HCT116 (cell line): ENCODE measurements at regions not wholly inside any gene's neighbourhood (a gene's known extent, or its start where the extent isn't known, plus 50 kb on each side); places are given as distances from the start of the nearest gene placed in this dataset.

Experiments used
- ATAC-seq: fragments of 200-7000 bp; cut with Tn5 transposase; 2 replicates; pipeline ENCODE4 v1.9.1; 2020; ENCODE audit warnings: mild to moderate bottlenecking, moderate library complexity
- BruUV-seq: library from RNA; stranded (reverse); fragments of 400-500 nt; replicated peaks from 2 replicates; lab custom pipeline; 2021; lab: Mats Ljungman, UMichigan
- CTCF ChIA-PET: fragments of 300-600 bp; sonication (Branson Sonifier 250); formaldehyde crosslinking; loops from one replicate; lab custom pipeline; 2021; ENCODE audit warnings: antibody characterized with exemption; lab: Charles Lee
- POLR2A ChIA-PET: fragments of 300-600, 350-600 bp; sonication (Branson Sonifier 250); formaldehyde crosslinking; loops from one replicate; lab custom pipeline; 2021; ENCODE audit warnings: antibody characterized with exemption; lab: Charles Lee
- RAD21 ChIA-PET, 2 experiments: fragments of 300-600 bp; sonication (Branson Sonifier 250); formaldehyde crosslinking; loops; one replicate each; lab custom pipeline; 2023; ENCODE audit warnings: low total read pairs in 2 of 2; ENCODE audit not compliant: uncharacterized antibody in 2 of 2, unreplicated experiment in 2 of 2, low non-redundant PET in 1 of 2; lab: Charles Lee
- DNase-seq: peaks from one replicate; pipeline ENCODE4 v3.0.0-alpha.2; 2010; ENCODE audit warnings: low read depth, low spot score
- H2AFZ ChIP-seq: fragments of 200-600 bp; shearing (Covaris generic), sonication (generic); 2 replicates; pipeline ENCODE4 v1.6.1; 2017; ENCODE audit warnings: low read depth, mixed run types, mixed read lengths, antibody characterized with exemption, low read length; ENCODE audit not compliant: poor library complexity, severe bottlenecking
- H3K27ac ChIP-seq: 2 replicates; pipeline ENCODE4 v1.5.1; 2012; ENCODE audit warnings: low read depth, low read length
- H3K27me3 ChIP-seq: fragments of 200-600 bp; sonication (generic); 2 replicates; pipeline ENCODE4 v1.6.1; 2016; ENCODE audit warnings: mixed run types, low read length, mixed read lengths; ENCODE audit not compliant: insufficient read depth
- H3K36me3 ChIP-seq, 2 experiments: fragments of 200-500 bp in 1 of 2; fragments of 200-600 bp in 1 of 2; sonication (Bioruptor generic) in 1 of 2; sonication (generic) in 1 of 2; 2 replicates each; pipeline versions ENCODE4 v1.5.1 to v1.6.1; 2014 to 2016; ENCODE audit warnings: low read length in 2 of 2, inconsistent platforms in 1 of 2, mixed read lengths in 1 of 2, mixed run types in 1 of 2; ENCODE audit not compliant: insufficient read depth in 2 of 2, control insufficient read depth in 1 of 2
- H3K4me1 ChIP-seq, 2 experiments: fragments of 200-600 bp in 1 of 2; sonication (generic) in 1 of 2; 2 replicates each; pipeline versions ENCODE4 v1.5.1 to v1.6.1; 2012 to 2017; ENCODE audit warnings: low read length in 2 of 2, inconsistent platforms in 1 of 2, mild to moderate bottlenecking in 1 of 2, mixed read lengths in 1 of 2, mixed run types in 1 of 2, moderate library complexity in 1 of 2; ENCODE audit not compliant: insufficient read depth in 2 of 2, control insufficient read depth in 1 of 2
- H3K4me2 ChIP-seq: fragments of 200-600 bp; sonication (generic); 2 replicates; pipeline ENCODE4 v1.6.1; 2017; ENCODE audit warnings: mixed run types, low read length, mixed read lengths
- H3K4me3 ChIP-seq, 2 experiments: fragments of 200-600 bp in 1 of 2; sonication (generic) in 1 of 2; replicated peaks in 1 of 2; 2 replicates each; pipeline ENCODE4 v1.5.1; 2011 to 2016; ENCODE audit warnings: low read length in 2 of 2, control low read depth in 1 of 2, low read depth in 1 of 2, mild to moderate bottlenecking in 1 of 2, mixed read lengths in 1 of 2, mixed run types in 1 of 2
- H3K79me2 ChIP-seq: fragments of 200-600 bp; sonication (generic); 2 replicates; pipeline ENCODE4 v1.6.1; 2017; ENCODE audit warnings: mild to moderate bottlenecking, mixed run types, low read length, moderate library complexity, mixed read lengths; ENCODE audit not compliant: insufficient read depth
- H3K9ac ChIP-seq: fragments of 200-600 bp; sonication (generic); 2 replicates; pipeline ENCODE4 v1.6.1; 2016; ENCODE audit warnings: low read length, mixed read lengths
- H3K9me2 ChIP-seq: fragments of 200-600 bp; sonication (generic), shearing (Covaris generic); 2 replicates; pipeline ENCODE4 v1.6.1; 2017; ENCODE audit warnings: mixed run types, mild to moderate bottlenecking, moderate library complexity; ENCODE audit not compliant: insufficient read depth
- H3K9me3 ChIP-seq, 2 experiments: fragments of 200-500 bp in 1 of 2; fragments of 200-600 bp in 1 of 2; sonication (Bioruptor generic) in 1 of 2; sonication (generic) in 1 of 2; 2 replicates each; pipeline ENCODE4 v1.6.1; 2014 to 2017; ENCODE audit warnings: low read length in 2 of 2, mixed read lengths in 2 of 2, inconsistent platforms in 1 of 2, low read depth in 1 of 2, mild to moderate bottlenecking in 1 of 2, mixed run types in 1 of 2, moderate library complexity in 1 of 2; ENCODE audit not compliant: control insufficient read depth in 1 of 2, insufficient read depth in 1 of 2
- H4K20me1 ChIP-seq: fragments of 200-600 bp; sonication (generic), shearing (Covaris generic); 2 replicates; pipeline ENCODE4 v1.6.1; 2017; ENCODE audit warnings: mixed run types, mild to moderate bottlenecking, moderate library complexity; ENCODE audit not compliant: insufficient read depth
- ATF3 ChIP-seq: IDR thresholded peaks from 2 replicates; pipeline ENCODE4 v1.6.1; 2012
- POLR2AphosphoS5 ChIP-seq: IDR thresholded peaks from 2 replicates; pipeline ENCODE4 v1.6.1; 2011; ENCODE audit warnings: mild to moderate bottlenecking, low read depth, low read length, moderate library complexity
- RAD21 ChIP-seq: IDR thresholded peaks from 2 replicates; pipeline ENCODE4 v1.6.1; 2012; ENCODE audit warnings: low read depth, mild to moderate bottlenecking
- SRF ChIP-seq: IDR thresholded peaks from 2 replicates; pipeline ENCODE4 v1.6.1; 2012; ENCODE audit warnings: low read depth
- intact Hi-C: fragments of 100-400 bp; cut with micrococcal nuclease; formaldehyde crosslinking; loops from 2 replicates; pipeline ENCODE4 v1.10.0; 2022

- Histone ChIP-seq H3K4me2 (no peak overlapping the region), H3K9me3 (no peaks in the 10 kb centered on the region), H3K4me1 (no peaks in the 10 kb centered on the region), H3K27ac (no peak overlapping the region), H3K9me2 (no peaks in the 10 kb centered on the region), H4K20me1 (no peaks in the 10 kb centered on the region), H3K27me3 (no peaks in the 10 kb centered on the region), H3K9ac (no peak overlapping the region), H3K36me3 (no peaks in the 10 kb centered on the region), H3K4me3 (no peak overlapping the region), H2AFZ (no peak overlapping the region), H3K79me2 (no peaks in the 10 kb centered on the region)
- intact Hi-C loops: no loop called here
- DNase-seq (no peak), ATAC-seq (no peak)
- RAD21 ChIA-PET: no interaction called here
- BruUV-seq: no TSS peak
- TF ChIP-seq RAD21 (no peak), POLR2AphosphoS5 (no peak), ATF3 (no peak), SRF (no peak)
- CTCF ChIA-PET: no interaction called here
- POLR2A ChIA-PET: no interaction called here
Observed at GRCh38 chr3:189580190-189580589, 51.0 kb upstream of the TP63 start.
